ENCODE measurements at regions not wholly inside any gene's neighbourhood (a gene's known extent, or its start where the extent isn't known, plus 50 kb on each side); places are given as distances from the start of the nearest gene placed in this dataset.

DNA sequence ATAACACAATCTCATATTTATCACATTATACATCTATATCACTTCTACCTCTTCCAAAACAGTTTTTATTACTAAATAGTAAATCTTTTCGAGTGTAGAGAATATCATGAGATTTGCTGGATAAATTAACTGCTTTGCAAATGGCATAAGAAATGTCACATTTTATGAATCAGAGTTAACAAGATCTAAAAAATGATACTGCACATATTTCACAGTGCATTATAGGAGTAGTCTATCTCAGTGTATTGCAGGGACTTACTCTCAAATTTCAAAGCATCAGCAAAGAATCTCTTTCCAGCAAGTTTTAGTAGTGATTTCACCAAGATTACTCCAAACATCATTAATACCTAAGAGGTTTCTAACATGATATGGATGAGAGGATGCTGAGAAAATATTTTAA, 687.1 kb upstream of the SLITRK1 start:
- H3K9me3 ChIP-seq (ENCODE audit: low read depth, low read length) = no peaks in the 10 kb centered on the region
- no peak for DNase-seq (ENCODE audit: low read depth, low spot score)
- H3K27ac ChIP-seq = no peak overlapping the region
- H3K36me3 ChIP-seq (ENCODE audit: insufficient read depth, low read length) = no peaks in the 10 kb centered on the region; the same call in 1 of the 2 replicates
- TF ChIP-seq EZH2 (IDR thresholded peaks at IDR 0.05) (no peak), POLR2AphosphoS5 (IDR thresholded peaks at IDR 0.05; ENCODE audit: borderline replicate concordance, low read depth, low read length) (no peak), FOXP2 (optimal IDR thresholded peaks at IDR 0.05; ENCODE audit: control extremely low read depth, extremely low read length, insufficient read depth) (no peak)
- H3K4me3 ChIP-seq = no peak overlapping the region
- no peak overlapping the region for H3K9ac ChIP-seq (ENCODE audit: insufficient read length)

DNA sequence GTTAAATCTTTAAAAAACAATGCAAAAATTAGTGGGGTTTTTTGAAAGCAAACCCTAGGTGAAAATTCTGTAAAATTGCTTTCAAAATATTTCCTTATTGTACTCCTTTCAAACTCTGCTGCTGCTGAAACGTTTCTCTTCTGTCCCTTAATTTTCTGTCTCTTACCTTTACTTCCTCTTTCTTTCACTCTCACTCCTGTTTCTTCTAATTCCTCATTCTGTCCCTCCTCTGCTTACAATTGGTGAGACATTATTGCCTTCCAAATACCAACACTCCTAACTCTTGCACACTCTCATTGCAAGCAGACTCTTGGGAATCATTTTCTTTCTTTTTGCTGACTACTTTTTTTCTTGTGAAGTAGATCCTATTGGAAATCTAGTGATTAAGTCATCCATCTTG, 685.6 kb upstream of the SLITRK1 start:
- TF ChIP-seq POLR2AphosphoS5 (IDR thresholded peaks at IDR 0.05; ENCODE audit: borderline replicate concordance, low read depth, low read length) (no peak), FOXP2 (optimal IDR thresholded peaks at IDR 0.05; ENCODE audit: control extremely low read depth, extremely low read length, insufficient read depth) (no peak), EZH2 (IDR thresholded peaks at IDR 0.05) (no peak)
- no peak overlapping the region for H3K9ac ChIP-seq (ENCODE audit: insufficient read length)
- no peaks in the 10 kb centered on the region for H3K36me3 ChIP-seq (ENCODE audit: insufficient read depth, low read length)
- no peaks in the 10 kb centered on the region for H3K9me3 ChIP-seq (ENCODE audit: low read depth, low read length)
- no peak for DNase-seq (ENCODE audit: low read depth, low spot score)
- no peak overlapping the region for H3K27ac ChIP-seq
- no peak overlapping the region for H3K4me3 ChIP-seq

DNA sequence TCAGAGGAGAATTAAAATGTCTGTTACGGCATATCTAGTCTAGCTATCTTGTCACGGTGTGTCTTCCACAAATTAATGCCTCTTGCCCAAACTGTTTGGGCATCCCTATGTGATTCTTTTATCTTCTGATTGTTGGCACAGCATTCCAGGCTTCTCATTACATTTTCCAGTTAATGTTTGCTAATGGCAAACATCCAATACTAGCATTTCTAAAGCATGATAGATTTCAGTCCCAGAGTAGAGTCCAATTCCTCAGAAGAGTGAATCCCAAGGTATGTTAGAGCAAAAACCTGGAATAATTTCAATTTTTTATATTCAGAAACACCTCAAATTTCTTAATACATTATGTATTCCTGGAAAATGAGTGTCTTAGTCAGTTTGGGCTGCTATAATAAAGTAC, 684.5 kb upstream of the SLITRK1 start:
- no peaks in the 10 kb centered on the region for H3K36me3 ChIP-seq (ENCODE audit: insufficient read depth, low read length)
- no peak for DNase-seq (ENCODE audit: low read depth, low spot score)

DNA sequence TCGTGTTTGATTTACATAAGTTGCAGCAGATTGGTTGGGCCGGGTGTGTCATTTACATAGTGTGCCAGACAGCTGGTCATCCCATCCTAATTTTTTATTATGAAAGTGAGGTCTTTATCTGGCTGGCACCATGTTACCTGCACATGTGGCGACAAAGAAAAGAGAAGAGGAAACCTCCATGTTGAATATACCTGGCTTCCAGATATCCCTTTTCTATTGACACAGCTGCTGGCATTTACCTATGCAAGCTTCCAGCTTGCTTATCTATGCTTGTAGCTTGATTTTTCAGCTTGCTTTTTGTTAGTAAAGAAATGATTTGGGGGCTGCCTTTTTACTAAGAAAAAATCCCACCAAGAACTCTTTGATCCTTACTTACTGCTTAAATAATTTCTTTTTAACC, 681.3 kb upstream of the SLITRK1 start:
- H3K36me3 ChIP-seq (ENCODE audit: insufficient read depth, low read length) = no peaks in the 10 kb centered on the region
- no peak for TF ChIP-seq EZH2 (IDR thresholded peaks at IDR 0.05)
- no peak for TF ChIP-seq POLR2AphosphoS5 (IDR thresholded peaks at IDR 0.05; ENCODE audit: borderline replicate concordance, low read depth, low read length)
- TF ChIP-seq FOXP2 (optimal IDR thresholded peaks at IDR 0.05; ENCODE audit: control extremely low read depth, extremely low read length, insufficient read depth) = no peak
- no peak for DNase-seq (ENCODE audit: low read depth, low spot score)
- H3K9ac ChIP-seq (ENCODE audit: insufficient read length) = no peak overlapping the region
- H3K27ac ChIP-seq = no peak overlapping the region
- H3K4me3 ChIP-seq = no peak overlapping the region
- H3K9me3 ChIP-seq (ENCODE audit: low read depth, low read length) = peaks cover 6% of the 10 kb centered on the region; the same call in 1 of the 2 replicates

More for the DNA sequence above, 684.5 kb upstream of the SLITRK1 start:
- no peaks in the 10 kb centered on the region for H3K9me3 ChIP-seq (ENCODE audit: low read depth, low read length)
- H3K27ac ChIP-seq = no peak overlapping the region
- TF ChIP-seq EZH2 (IDR thresholded peaks at IDR 0.05) = no peak
- TF ChIP-seq POLR2AphosphoS5 (IDR thresholded peaks at IDR 0.05; ENCODE audit: borderline replicate concordance, low read depth, low read length) = no peak
- TF ChIP-seq FOXP2 (optimal IDR thresholded peaks at IDR 0.05; ENCODE audit: control extremely low read depth, extremely low read length, insufficient read depth) = no peak
- H3K9ac ChIP-seq (ENCODE audit: insufficient read length) = no peak overlapping the region
- no peak overlapping the region for H3K4me3 ChIP-seq

DNA sequence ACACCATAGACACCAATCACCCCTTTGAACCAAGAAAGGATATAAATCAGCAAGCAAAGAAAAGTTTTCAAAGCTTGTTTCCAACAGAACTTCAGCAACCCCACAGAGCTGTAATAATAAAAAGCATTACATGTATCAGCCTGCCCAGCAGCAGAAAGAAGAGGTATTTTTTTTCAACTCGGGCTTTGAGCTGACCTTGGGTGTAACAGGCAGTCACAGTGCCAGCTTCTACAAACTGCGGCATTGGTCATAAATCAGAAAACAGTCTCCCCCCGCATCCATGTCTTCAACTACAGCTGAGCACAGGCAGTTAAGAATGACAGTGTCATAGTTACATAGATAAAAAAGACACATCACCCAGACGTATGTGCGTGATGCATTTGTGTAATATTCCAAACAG, 671.0 kb upstream of the SLITRK1 start:
- DNase-seq (ENCODE audit: low read depth, low spot score) = no peak
- no peak overlapping the region for H3K27ac ChIP-seq
- TF ChIP-seq EZH2 (IDR thresholded peaks at IDR 0.05) (no peak), POLR2AphosphoS5 (IDR thresholded peaks at IDR 0.05; ENCODE audit: borderline replicate concordance, low read depth, low read length) (no peak), FOXP2 (optimal IDR thresholded peaks at IDR 0.05; ENCODE audit: control extremely low read depth, extremely low read length, insufficient read depth) (no peak)
- no peak overlapping the region for H3K9ac ChIP-seq (ENCODE audit: insufficient read length)
- no peaks in the 10 kb centered on the region; the same call in 1 of the 2 replicates for H3K9me3 ChIP-seq (ENCODE audit: low read depth, low read length)
- no peak overlapping the region for H3K4me3 ChIP-seq
- no peaks in the 10 kb centered on the region for H3K36me3 ChIP-seq (ENCODE audit: insufficient read depth, low read length)

DNA sequence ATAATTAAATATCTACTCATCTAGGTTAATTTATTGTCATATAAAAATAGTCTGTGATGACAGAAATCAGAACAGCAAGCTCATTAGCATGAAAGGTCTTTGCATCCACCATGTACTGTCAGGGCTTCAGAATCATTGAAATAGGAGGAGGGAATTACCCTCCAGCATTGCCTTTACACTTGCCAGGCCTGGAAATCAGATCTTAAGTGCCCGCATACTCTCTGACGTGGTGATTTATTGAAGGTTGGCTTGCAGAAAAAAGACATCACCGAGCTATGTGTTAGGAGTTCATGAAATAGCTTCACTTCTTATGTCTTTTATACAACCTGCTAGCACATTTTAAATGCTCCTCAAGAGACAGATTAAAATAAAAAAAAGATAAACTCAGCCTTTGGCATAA, 661.7 kb upstream of the SLITRK1 start:
- no peak overlapping the region for H3K9ac ChIP-seq (ENCODE audit: insufficient read length)
- no peak for TF ChIP-seq FOXP2 (optimal IDR thresholded peaks at IDR 0.05; ENCODE audit: control extremely low read depth, extremely low read length, insufficient read depth)
- TF ChIP-seq EZH2 (IDR thresholded peaks at IDR 0.05) = no peak
- TF ChIP-seq POLR2AphosphoS5 (IDR thresholded peaks at IDR 0.05; ENCODE audit: borderline replicate concordance, low read depth, low read length) = no peak

DNA sequence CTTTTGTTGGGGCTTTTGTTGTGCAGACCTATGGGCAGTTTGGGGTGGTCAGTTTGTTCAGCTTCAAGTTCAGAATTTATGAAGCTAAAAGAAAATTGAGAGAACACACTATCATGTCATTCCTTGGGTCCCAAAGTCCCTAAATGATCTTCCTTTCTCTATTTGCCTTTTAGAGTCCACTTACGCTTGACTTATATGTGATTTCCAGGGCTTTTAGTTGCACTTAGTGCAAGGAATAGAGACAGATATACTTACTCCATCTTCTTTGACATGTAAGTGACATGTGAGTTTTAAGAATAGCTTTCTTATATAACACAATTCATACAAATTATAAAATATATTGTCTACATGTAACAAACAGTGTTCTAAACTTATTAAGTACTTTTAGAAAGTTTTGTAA, 660.1 kb upstream of the SLITRK1 start:
- H3K9ac ChIP-seq (ENCODE audit: insufficient read length) = no peak overlapping the region
- H3K9me3 ChIP-seq (ENCODE audit: low read depth, low read length) = no peaks in the 10 kb centered on the region
- no peak overlapping the region for H3K27ac ChIP-seq
- TF ChIP-seq EZH2 (IDR thresholded peaks at IDR 0.05) (no peak), POLR2AphosphoS5 (IDR thresholded peaks at IDR 0.05; ENCODE audit: borderline replicate concordance, low read depth, low read length) (no peak), FOXP2 (optimal IDR thresholded peaks at IDR 0.05; ENCODE audit: control extremely low read depth, extremely low read length, insufficient read depth) (no peak)
- no peak for DNase-seq (ENCODE audit: low read depth, low spot score)
- H3K4me3 ChIP-seq = no peak overlapping the region
- H3K36me3 ChIP-seq (ENCODE audit: insufficient read depth, low read length) = no peaks in the 10 kb centered on the region

More for the DNA sequence above, 661.7 kb upstream of the SLITRK1 start:
- DNase-seq (ENCODE audit: low read depth, low spot score) = no peak
- Histone ChIP-seq H3K4me3 (no peak overlapping the region), H3K9me3 (ENCODE audit: low read depth, low read length) (no peaks in the 10 kb centered on the region), H3K36me3 (ENCODE audit: insufficient read depth, low read length) (no peaks in the 10 kb centered on the region), H3K27ac (no peak overlapping the region)

DNA sequence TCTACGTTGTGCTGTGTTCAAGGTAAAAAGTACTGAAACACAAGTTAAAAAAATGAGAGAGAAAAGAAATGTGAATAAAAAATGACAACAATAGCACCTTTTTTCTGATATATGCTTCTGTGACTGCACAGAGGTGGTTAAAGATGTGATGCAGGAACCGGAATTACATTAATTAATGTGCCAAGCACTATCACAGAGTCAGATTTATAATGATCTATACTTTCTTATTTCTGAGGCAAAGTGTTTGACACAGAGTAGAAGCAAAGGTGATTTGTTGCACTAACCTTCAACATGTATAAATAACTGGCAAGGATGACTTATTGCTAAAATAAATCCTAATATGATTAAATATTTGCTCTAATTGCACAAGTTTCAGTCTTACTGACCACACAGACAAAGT, 654.6 kb upstream of the SLITRK1 start:
- Histone ChIP-seq H3K27ac (no peak overlapping the region), H3K4me3 (no peak overlapping the region), H3K9ac (ENCODE audit: insufficient read length) (no peak overlapping the region), H3K9me3 (ENCODE audit: low read depth, low read length) (no peaks in the 10 kb centered on the region), H3K36me3 (ENCODE audit: insufficient read depth, low read length) (no peaks in the 10 kb centered on the region)
- DNase-seq (ENCODE audit: low read depth, low spot score) = no peak
- TF ChIP-seq EZH2 (IDR thresholded peaks at IDR 0.05) = no peak

DNA sequence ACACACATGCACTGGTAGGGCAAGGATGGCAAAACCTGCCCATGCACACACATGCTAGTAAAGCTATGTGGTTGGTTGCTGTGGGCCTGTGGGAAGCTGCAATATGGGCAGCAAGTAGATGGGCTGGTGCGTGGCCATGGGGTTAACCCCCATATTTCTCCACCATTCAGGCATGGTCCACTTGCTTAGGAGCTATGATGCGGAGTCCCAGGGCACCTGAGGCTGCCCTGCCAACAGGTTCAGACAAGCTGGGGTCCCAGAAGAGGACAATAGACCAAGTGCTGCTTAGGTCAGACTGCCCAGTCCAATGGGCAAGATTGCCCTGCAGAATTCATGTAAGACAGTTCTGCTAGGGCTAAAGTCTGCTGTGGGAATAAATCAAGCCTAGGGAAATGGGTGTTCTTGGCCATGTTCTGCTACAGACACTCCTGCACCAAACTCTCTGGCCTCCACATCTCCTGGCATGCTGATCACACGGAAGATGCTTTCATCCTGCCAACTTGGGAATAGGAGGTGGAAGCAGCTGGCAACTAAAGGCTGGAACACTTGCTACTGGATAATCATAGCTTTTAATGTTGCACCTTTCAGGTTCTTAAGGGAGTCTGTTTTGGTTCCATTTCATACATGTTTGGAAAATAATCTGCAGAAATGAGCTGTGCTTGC, 646.3 kb upstream of the SLITRK1 start:
- no peaks in the 10 kb centered on the region for H3K9me3 ChIP-seq (ENCODE audit: low read depth, low read length)
- no peak overlapping the region for H3K4me3 ChIP-seq
- no peak overlapping the region for H3K9ac ChIP-seq (ENCODE audit: insufficient read length)
- no peak overlapping the region for H3K27ac ChIP-seq
- no peaks in the 10 kb centered on the region for H3K36me3 ChIP-seq (ENCODE audit: insufficient read depth, low read length)
- no peak for DNase-seq (ENCODE audit: low read depth, low spot score)
- no peak for TF ChIP-seq POLR2AphosphoS5 (IDR thresholded peaks at IDR 0.05; ENCODE audit: borderline replicate concordance, low read depth, low read length)
- TF ChIP-seq EZH2 (IDR thresholded peaks at IDR 0.05) = no peak
- TF ChIP-seq FOXP2 (optimal IDR thresholded peaks at IDR 0.05; ENCODE audit: control extremely low read depth, extremely low read length, insufficient read depth) = no peak
